Astrocyte of the spinal cord (primary cell): ENCODE measurements at regions not wholly inside any gene's neighbourhood (a gene's known extent, or its start where the extent isn't known, plus 50 kb on each side); places are given as distances from the start of the nearest gene placed in this dataset.

Experiments
- DNase-seq: peaks from one replicate; pipeline ENCODE4 v3.0.0; 2011; ENCODE audit warnings: low read depth, low spot score
- H3K4me3 ChIP-seq: 2 replicates; pipeline ENCODE4 v1.5.1; 2011; ENCODE audit warnings: low read depth, mild to moderate bottlenecking, low read length, moderate library complexity
- CTCF ChIP-seq: IDR thresholded peaks from 2 replicates; pipeline ENCODE4 v1.5.1; 2012; ENCODE audit warnings: low read depth, mild to moderate bottlenecking, low read length, inconsistent platforms
- in situ Hi-C: cut with HindIII; loops from 2 replicates; pipeline ENCODE4 v1.10.0; 2017; ENCODE audit warnings: low sequenced_read_pairs

- TF ChIP-seq CTCF: no peak
- no peak overlapping the region for H3K4me3 ChIP-seq
- DNase-seq: no peak
- in situ Hi-C loops: no loop called here
Observed at GRCh38 chr1:184892116-184892515, 82.2 kb downstream of the NIBAN1 start.

- TF ChIP-seq CTCF: no peak
Observed at GRCh38 chr1:184891440-184891839, 82.9 kb downstream of the NIBAN1 start.

GRCh38 chr1:184890539-184890973 is 83.8 kb downstream of the NIBAN1 start:
- TF ChIP-seq CTCF: no peak
- H3K4me3 ChIP-seq: no peak overlapping the region
- DNase-seq: peak; percentile 46
- in situ Hi-C loops: no loop called here

More at GRCh38 chr1:184891440-184891839, 82.9 kb downstream of the NIBAN1 start:
- DNase-seq: no peak
- H3K4me3 ChIP-seq: no peak overlapping the region
- in situ Hi-C loops: no loop called here

GRCh38 chr1:184889902-184890301 is 84.4 kb downstream of the NIBAN1 start:
- H3K4me3 ChIP-seq: no peak overlapping the region
- TF ChIP-seq CTCF: no peak
- DNase-seq: peak; percentile 25
- in situ Hi-C loops: no loop called here

GRCh38 chr1:184889166-184889565 is 85.1 kb downstream of the NIBAN1 start:
- no peak for DNase-seq
- no peak for TF ChIP-seq CTCF
- in situ Hi-C loops: no loop called here
- no peak overlapping the region for H3K4me3 ChIP-seq

GRCh38 chr1:184888505-184888904 is 85.8 kb downstream of the NIBAN1 start:
- in situ Hi-C loops: no loop called here
- no peak overlapping the region for H3K4me3 ChIP-seq
- peak; percentile 71 for DNase-seq
- no peak for TF ChIP-seq CTCF
